ENCODE measurements at regions not wholly inside any gene's neighbourhood (a gene's known extent, or its start where the extent isn't known, plus 50 kb on each side); places are given as distances from the start of the nearest gene placed in this dataset.
A peak's percentile ranks its signal among the peaks of the same experiment; 100 is the strongest.

DNA sequence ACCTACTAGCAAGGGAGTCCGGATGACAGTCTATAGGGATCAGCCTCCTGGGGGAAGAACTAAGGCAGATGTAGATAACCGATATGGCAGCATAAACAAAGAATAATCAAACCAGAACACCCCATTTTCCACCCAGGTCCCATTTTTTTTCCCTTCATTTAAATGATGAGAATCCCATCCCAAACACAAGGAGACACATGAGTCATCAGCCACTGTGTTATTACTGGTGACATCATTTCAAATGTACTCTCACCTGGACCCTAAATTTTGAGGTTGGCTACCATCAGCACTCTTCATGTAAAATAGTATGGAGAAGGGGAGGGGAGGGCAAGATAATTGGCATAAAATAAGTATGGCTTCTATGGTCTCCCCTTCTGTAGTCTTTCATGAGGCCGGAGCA is 108.9 kb upstream of the GUCA2B start:
- CTCF ChIA-PET (ENCODE audit: low intra/inter-chr PET ratio), result no interaction called here
- Histone ChIP-seq H3K9ac (ENCODE audit: insufficient read depth in 1 of 2, low read depth in 2 of 2, low read length in 2 of 2) (no peak overlapping the region), H3K79me2 (ENCODE audit: control insufficient read depth, insufficient read depth, low read length) (no peaks in the 10 kb centered on the region), H4K20me1 (replicated peaks; ENCODE audit: control insufficient read depth, insufficient read depth, low read length) (no peaks in the 10 kb centered on the region), H3K4me1 (replicated peaks in 1 of 2; ENCODE audit: control insufficient read depth in 2 of 2, insufficient read depth in 2 of 2, low read length in 2 of 2) (no peaks in the 10 kb centered on the region), H3K27me3 (ENCODE audit: control insufficient read depth in 2 of 2, insufficient read depth in 2 of 2, low read length in 2 of 2) (peaks cover 22 to 25% of the 10 kb centered on the region in 2 experiments), H2AFZ (ENCODE audit: low read depth, low read length) (no peak overlapping the region), H3K27ac (ENCODE audit: extremely low read depth, low read depth, low read length) (no peak overlapping the region), H3K4me2 (ENCODE audit: insufficient read depth, low read length) (no peak overlapping the region), H3K4me3 (no peak overlapping the region), H3K9me3 (replicated peaks; ENCODE audit: control insufficient read depth, insufficient read depth, low read depth, low read length) (no peaks in the 10 kb centered on the region), H3K36me3 (ENCODE audit: control insufficient read depth, insufficient read depth, low read length) (no peaks in the 10 kb centered on the region), H3K9me1 (ENCODE audit: control insufficient read depth, insufficient read depth, low read length) (no peaks in the 10 kb centered on the region)
- POLR2A ChIA-PET, result no interaction called here
- TF ChIP-seq ZBTB1 (CRISPR knock-in tag; IDR thresholded peaks at IDR 0.05; ENCODE audit: borderline replicate concordance, low read depth) (no peak), JUNB (CRISPR knock-in tag; conservative IDR thresholded peaks at IDR 0.05) (0 out of 2 replicates have a peak, but pooled peaks have one; percentile 41)
- TF ChIP-seq, protein P1, sequence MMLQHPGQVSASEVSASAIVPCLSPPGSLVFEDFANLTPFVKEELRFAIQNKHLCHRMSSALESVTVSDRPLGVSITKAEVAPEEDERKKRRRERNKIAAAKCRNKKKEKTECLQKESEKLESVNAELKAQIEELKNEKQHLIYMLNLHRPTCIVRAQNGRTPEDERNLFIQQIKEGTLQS (IDR thresholded peaks at IDR 0.05), result peak; percentile 67
- TF ChIP-seq, protein P1 (CRISPR knock-in tag; conservative IDR thresholded peaks at IDR 0.05), result no peak
- FAIRE-seq (no peak), DNase-seq (ENCODE audit: extremely low read depth in 1 of 4, low spot score in 3 of 4) (no peak), ATAC-seq (no peak)
- no TSS peak for BruUV-seq (replicated peaks)
- intact Hi-C loops (cut with micrococcal nuclease), result no loop called here
- 2% methylated on average over 3 of the region's 3 CpGs for WGBS (ENCODE audit: insufficient coverage, low coverage, missing lambda C conversion rate)
- in situ Hi-C loops (cut with MboI), result no loop called here

DNA sequence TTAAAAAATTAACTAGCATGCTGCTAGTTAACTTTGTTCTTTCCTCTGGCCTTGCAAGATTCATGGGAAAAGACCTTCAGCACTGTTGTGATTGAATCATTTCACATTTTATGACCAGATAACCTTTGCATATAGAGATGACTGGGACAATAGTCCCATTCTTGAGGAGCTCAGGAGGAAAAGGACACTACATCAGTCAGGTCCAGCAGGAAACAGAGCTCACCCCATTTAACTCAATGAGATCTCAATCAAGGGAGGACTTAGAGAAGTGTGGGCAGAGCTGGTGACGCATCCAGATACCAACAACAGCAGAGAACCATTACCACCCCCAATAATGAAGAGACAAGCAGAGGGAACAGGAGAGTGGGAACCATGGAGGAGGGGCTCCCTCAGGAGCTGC is 109.4 kb upstream of the GUCA2B start:
- 0% methylated on average over 1 of the region's 1 CpG for WGBS (ENCODE audit: insufficient coverage, low coverage, missing lambda C conversion rate)
- no peaks in the 10 kb centered on the region for H4K20me1 ChIP-seq (replicated peaks; ENCODE audit: control insufficient read depth, insufficient read depth, low read length)
- ATAC-seq (no peak), DNase-seq (ENCODE audit: extremely low read depth in 1 of 4, low spot score in 3 of 4) (no peak), FAIRE-seq (no peak)
- H3K9ac ChIP-seq (ENCODE audit: insufficient read depth in 1 of 2, low read depth in 2 of 2, low read length in 2 of 2), result no peak overlapping the region
- POLR2A ChIA-PET, result no interaction called here
- no peak overlapping the region for H3K4me2 ChIP-seq (ENCODE audit: insufficient read depth, low read length)
- no peaks in the 10 kb centered on the region for H3K79me2 ChIP-seq (ENCODE audit: control insufficient read depth, insufficient read depth, low read length)
- no peaks in the 10 kb centered on the region for H3K4me1 ChIP-seq (replicated peaks in 1 of 2; ENCODE audit: control insufficient read depth in 2 of 2, insufficient read depth in 2 of 2, low read length in 2 of 2)
- in situ Hi-C loops (cut with MboI) (no loop called here), intact Hi-C loops (cut with micrococcal nuclease) (no loop called here)
- no peaks in the 10 kb centered on the region for H3K36me3 ChIP-seq (ENCODE audit: control insufficient read depth, insufficient read depth, low read length)
- H3K4me3 ChIP-seq, result no peak overlapping the region
- H3K9me3 ChIP-seq (replicated peaks; ENCODE audit: control insufficient read depth, insufficient read depth, low read depth, low read length), result no peaks in the 10 kb centered on the region
- H2AFZ ChIP-seq (ENCODE audit: low read depth, low read length), result no peak overlapping the region
- no peaks in the 10 kb centered on the region for H3K9me1 ChIP-seq (ENCODE audit: control insufficient read depth, insufficient read depth, low read length)
- CTCF ChIA-PET (ENCODE audit: low intra/inter-chr PET ratio), result no interaction called here
- H3K27me3 ChIP-seq (ENCODE audit: control insufficient read depth in 2 of 2, insufficient read depth in 2 of 2, low read length in 2 of 2), result peaks cover 22 to 29% of the 10 kb centered on the region in 2 experiments
- no TSS peak for BruUV-seq (replicated peaks)
- H3K27ac ChIP-seq (ENCODE audit: extremely low read depth, low read depth, low read length), result no peak overlapping the region
- TF ChIP-seq CAMTA2 (CRISPR knock-in tag; conservative IDR thresholded peaks at IDR 0.05) (no peak), ZNF217 (CRISPR knock-in tag; IDR thresholded peaks at IDR 0.05) (no peak), ZFPM2 (CRISPR knock-in tag; IDR thresholded peaks at IDR 0.05) (no peak), CEBPB (tag; IDR thresholded peaks at IDR 0.05) (no peak), CHCHD3 (CRISPR knock-in tag; IDR thresholded peaks at IDR 0.05) (no peak), GTF2E2 (tag; IDR thresholded peaks at IDR 0.05) (no peak), BCL6 (CRISPR knock-in tag; IDR thresholded peaks at IDR 0.05) (no peak), NR4A1 (CRISPR knock-in tag; IDR thresholded peaks at IDR 0.05) (no peak), NR4A1 (tag; IDR thresholded peaks at IDR 0.05) (no peak), MTA2 (IDR thresholded peaks at IDR 0.05; ENCODE audit: low read depth) (no peak), GTF2F1 (IDR thresholded peaks at IDR 0.05; ENCODE audit: low read depth, low read length) (no peak), ZNF57 (CRISPR knock-in tag; IDR thresholded peaks at IDR 0.05) (no peak), U2AF1 (optimal IDR thresholded peaks at IDR 0.05; ENCODE audit: low read depth, low read length) (no peak), RBM22 (IDR thresholded peaks at IDR 0.05; ENCODE audit: low read depth, low read length, poor library complexity, severe bottlenecking) (no peak), ASH1L (IDR thresholded peaks at IDR 0.05; ENCODE audit: borderline replicate concordance, low read depth, partially characterized antibody) (no peak)
